Activated naive CD8-positive, alpha-beta T cell treated with anti-CD3 and anti-CD28 coated beads, Interleukin-2, amount 50 U/mL, for 24 hours (primary cell): ENCODE measurements at regions not wholly inside any gene's neighbourhood (a gene's known extent, or its start where the extent isn't known, plus 50 kb on each side); places are given as distances from the start of the nearest gene placed in this dataset.

Experiments
- ATAC-seq: fragments of 150-1000 bp; cut with Tn5 transposase; one replicate; pipeline ENCODE4 v1.10.0; 2021
- DNase-seq: peaks from one replicate; pipeline ENCODE4 v3.0.0; 2021
- H3K27ac Mint-ChIP-seq: one replicate; pipeline ENCODE4 v1.8.0; 2021; ENCODE audit warnings: mild to moderate bottlenecking, mixed read lengths
- H3K27me3 Mint-ChIP-seq: one replicate; pipeline ENCODE4 v1.8.0; 2021; ENCODE audit warnings: mixed read lengths
- H3K36me3 Mint-ChIP-seq: one replicate; pipeline ENCODE4 v1.8.0; 2021; ENCODE audit warnings: low read depth, mixed read lengths
- H3K4me1 Mint-ChIP-seq: one replicate; pipeline ENCODE4 v1.8.0; 2021; ENCODE audit warnings: mixed read lengths
- H3K4me3 Mint-ChIP-seq: one replicate; pipeline ENCODE4 v1.8.0; 2021; ENCODE audit warnings: mild to moderate bottlenecking, moderate library complexity, mixed read lengths
- H3K9me3 Mint-ChIP-seq: one replicate; pipeline ENCODE4 v1.8.0; 2021; ENCODE audit warnings: mixed read lengths

- Mint-ChIP-seq H3K4me3 (no peak overlapping the region), H3K27me3 (no peaks in the 10 kb centered on the region), H3K4me1 (no peaks in the 10 kb centered on the region), H3K36me3 (no peaks in the 10 kb centered on the region), H3K27ac (no peak overlapping the region), H3K9me3 (peaks cover 12% of the 10 kb centered on the region)
- no peak for ATAC-seq
- no peak for DNase-seq
Observed at GRCh38 chr11:29527391-29527936, 489.4 kb downstream of the KCNA4 start.

- DNase-seq (no peak), ATAC-seq (no peak)
- no peaks in the 10 kb centered on the region for H3K36me3 Mint-ChIP-seq
Observed at GRCh38 chr11:29518389-29519174, 498.2 kb downstream of the KCNA4 start.

GRCh38 chr11:29511394-29511793 lies 505.4 kb downstream of the KCNA4 start:
- DNase-seq (no peak), ATAC-seq (no peak)
- no peak overlapping the region for H3K27ac Mint-ChIP-seq
- H3K4me1 Mint-ChIP-seq = no peaks in the 10 kb centered on the region
- H3K4me3 Mint-ChIP-seq = no peak overlapping the region
- no peaks in the 10 kb centered on the region for H3K9me3 Mint-ChIP-seq
- no peaks in the 10 kb centered on the region for H3K36me3 Mint-ChIP-seq
- no peaks in the 10 kb centered on the region for H3K27me3 Mint-ChIP-seq

More at GRCh38 chr11:29518389-29519174, 498.2 kb downstream of the KCNA4 start:
- Mint-ChIP-seq H3K9me3 (peaks cover 17% of the 10 kb centered on the region), H3K4me3 (no peak overlapping the region), H3K27ac (no peak overlapping the region), H3K4me1 (no peaks in the 10 kb centered on the region), H3K27me3 (no peaks in the 10 kb centered on the region)

GRCh38 chr11:29507376-29507775 lies 509.5 kb downstream of the KCNA4 start:
- Mint-ChIP-seq H3K27me3 (no peaks in the 10 kb centered on the region), H3K4me3 (no peak overlapping the region), H3K27ac (no peak overlapping the region), H3K9me3 (peaks cover 4% of the 10 kb centered on the region), H3K36me3 (no peaks in the 10 kb centered on the region), H3K4me1 (no peaks in the 10 kb centered on the region)
- no peak for ATAC-seq
- no peak for DNase-seq

- DNase-seq = no peak
- peaks cover 4% of the 10 kb centered on the region for H3K9me3 Mint-ChIP-seq
- H3K27me3 Mint-ChIP-seq = no peaks in the 10 kb centered on the region
- H3K4me1 Mint-ChIP-seq = no peaks in the 10 kb centered on the region
- ATAC-seq = no peak
- no peak overlapping the region for H3K27ac Mint-ChIP-seq
- no peak overlapping the region for H3K4me3 Mint-ChIP-seq
- no peaks in the 10 kb centered on the region for H3K36me3 Mint-ChIP-seq
Observed at GRCh38 chr11:29495676-29496075, 521.2 kb downstream of the KCNA4 start.

GRCh38 chr11:29490938-29491337 lies 525.9 kb downstream of the KCNA4 start:
- Mint-ChIP-seq H3K4me3 (no peak overlapping the region), H3K27me3 (no peaks in the 10 kb centered on the region), H3K36me3 (no peaks in the 10 kb centered on the region), H3K27ac (no peak overlapping the region), H3K4me1 (no peaks in the 10 kb centered on the region), H3K9me3 (no peaks in the 10 kb centered on the region)
- ATAC-seq (no peak), DNase-seq (no peak)

GRCh38 chr11:29486301-29486700 lies 530.5 kb downstream of the KCNA4 start:
- Mint-ChIP-seq H3K9me3 (no peaks in the 10 kb centered on the region), H3K4me3 (no peak overlapping the region), H3K27ac (no peak overlapping the region), H3K4me1 (no peaks in the 10 kb centered on the region), H3K36me3 (no peaks in the 10 kb centered on the region), H3K27me3 (no peaks in the 10 kb centered on the region)
- DNase-seq = no peak
- ATAC-seq = no peak

- Mint-ChIP-seq H3K9me3 (no peaks in the 10 kb centered on the region), H3K4me3 (no peak overlapping the region)
Observed at GRCh38 chr11:29485641-29486040, 531.2 kb downstream of the KCNA4 start.

GRCh38 chr11:29484548-29484947 lies 532.3 kb downstream of the KCNA4 start:
- no peak for ATAC-seq
- no peak overlapping the region for H3K27ac Mint-ChIP-seq
- DNase-seq = no peak
- no peaks in the 10 kb centered on the region for H3K27me3 Mint-ChIP-seq
- no peaks in the 10 kb centered on the region for H3K4me1 Mint-ChIP-seq
- H3K9me3 Mint-ChIP-seq = no peaks in the 10 kb centered on the region
- no peak overlapping the region for H3K4me3 Mint-ChIP-seq
- no peaks in the 10 kb centered on the region for H3K36me3 Mint-ChIP-seq

More at GRCh38 chr11:29485641-29486040, 531.2 kb downstream of the KCNA4 start:
- Mint-ChIP-seq H3K36me3 (no peaks in the 10 kb centered on the region), H3K4me1 (no peaks in the 10 kb centered on the region), H3K27me3 (no peaks in the 10 kb centered on the region), H3K27ac (no peak overlapping the region)
- no peak for DNase-seq
- no peak for ATAC-seq

GRCh38 chr11:29483831-29484230 lies 533.0 kb downstream of the KCNA4 start:
- Mint-ChIP-seq H3K9me3 (no peaks in the 10 kb centered on the region), H3K4me3 (no peak overlapping the region), H3K4me1 (no peaks in the 10 kb centered on the region), H3K36me3 (no peaks in the 10 kb centered on the region), H3K27me3 (no peaks in the 10 kb centered on the region), H3K27ac (no peak overlapping the region)
- DNase-seq = no peak
- no peak for ATAC-seq

GRCh38 chr11:29482510-29482909 lies 534.3 kb downstream of the KCNA4 start:
- no peak for DNase-seq
- no peaks in the 10 kb centered on the region for H3K27me3 Mint-ChIP-seq
- no peaks in the 10 kb centered on the region for H3K36me3 Mint-ChIP-seq
- H3K4me1 Mint-ChIP-seq = no peaks in the 10 kb centered on the region
- no peaks in the 10 kb centered on the region for H3K9me3 Mint-ChIP-seq
- no peak for ATAC-seq
- no peak overlapping the region for H3K4me3 Mint-ChIP-seq
- no peak overlapping the region for H3K27ac Mint-ChIP-seq

GRCh38 chr11:29481738-29482137 lies 535.1 kb downstream of the KCNA4 start:
- DNase-seq (no peak), ATAC-seq (no peak)
- Mint-ChIP-seq H3K27me3 (no peaks in the 10 kb centered on the region), H3K4me1 (no peaks in the 10 kb centered on the region), H3K9me3 (peaks cover 6% of the 10 kb centered on the region), H3K36me3 (no peaks in the 10 kb centered on the region), H3K27ac (no peak overlapping the region), H3K4me3 (no peak overlapping the region)

- Mint-ChIP-seq H3K4me3 (no peak overlapping the region), H3K4me1 (no peaks in the 10 kb centered on the region), H3K36me3 (no peaks in the 10 kb centered on the region), H3K27ac (no peak overlapping the region), H3K9me3 (peaks cover 6% of the 10 kb centered on the region), H3K27me3 (no peaks in the 10 kb centered on the region)
- ATAC-seq (no peak), DNase-seq (no peak)
Observed at GRCh38 chr11:29480981-29481380, 535.8 kb downstream of the KCNA4 start.

GRCh38 chr11:29458252-29458651 lies 558.6 kb downstream of the KCNA4 start:
- Mint-ChIP-seq H3K27me3 (no peaks in the 10 kb centered on the region), H3K27ac (no peak overlapping the region), H3K4me1 (no peaks in the 10 kb centered on the region), H3K4me3 (no peak overlapping the region), H3K9me3 (peaks cover 4% of the 10 kb centered on the region), H3K36me3 (no peaks in the 10 kb centered on the region)
- no peak for ATAC-seq
- no peak for DNase-seq

GRCh38 chr11:29452146-29452545 lies 564.7 kb downstream of the KCNA4 start:
- H3K36me3 Mint-ChIP-seq = no peaks in the 10 kb centered on the region

More at GRCh38 chr11:29452146-29452545, 564.7 kb downstream of the KCNA4 start:
- Mint-ChIP-seq H3K27me3 (no peaks in the 10 kb centered on the region), H3K27ac (no peak overlapping the region), H3K4me3 (no peak overlapping the region), H3K4me1 (no peaks in the 10 kb centered on the region), H3K9me3 (peaks cover 2% of the 10 kb centered on the region)
- DNase-seq (no peak), ATAC-seq (no peak)
